A673 (cell line): ENCODE measurements at regions not wholly inside any gene's neighbourhood (a gene's known extent, or its start where the extent isn't known, plus 50 kb on each side); places are given as distances from the start of the nearest gene placed in this dataset.

ENCODE experiments used
- EZH2 ChIP-seq: fragments of 200-600 bp; sonication (generic); IDR thresholded peaks from 2 replicates; pipeline ENCODE4 v1.6.1; 2017; ENCODE audit warnings: borderline replicate concordance, low read depth, mild to moderate bottlenecking, mixed read lengths, antibody characterized with exemption, low read length; ENCODE audit not compliant: poor library complexity, severe bottlenecking
- TF ChIP-seq, protein P1 (sequence below): fragments of 300-800, 200-600 bp; sonication (generic); conservative IDR thresholded peaks from 2 replicates; pipeline ENCODE4 v1.5.1; 2017; ENCODE audit warnings: low read depth, mild to moderate bottlenecking, antibody characterized with exemption, low read length, moderate library complexity, mixed read lengths

DNA sequence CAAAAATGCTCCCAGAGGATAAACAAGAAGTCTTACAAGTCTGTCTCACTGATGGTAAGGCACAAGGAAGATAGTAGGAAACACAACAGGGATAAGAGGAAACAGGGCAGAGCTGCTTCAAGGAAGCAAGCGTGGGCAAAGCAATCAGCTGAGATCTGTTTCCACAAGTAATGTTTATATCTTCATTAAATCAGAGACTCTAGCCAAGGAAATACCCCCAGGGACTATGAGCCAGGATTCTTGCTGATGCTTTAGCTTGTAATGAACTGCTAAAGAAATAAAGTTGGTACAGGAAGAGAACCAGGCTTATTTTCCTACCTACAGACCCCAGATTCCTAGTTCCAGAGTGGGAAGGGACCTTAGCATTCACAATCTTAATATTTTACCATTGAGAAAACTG lies 112.7 kb upstream of the C3orf80 start:
- TF ChIP-seq, protein P1, sequence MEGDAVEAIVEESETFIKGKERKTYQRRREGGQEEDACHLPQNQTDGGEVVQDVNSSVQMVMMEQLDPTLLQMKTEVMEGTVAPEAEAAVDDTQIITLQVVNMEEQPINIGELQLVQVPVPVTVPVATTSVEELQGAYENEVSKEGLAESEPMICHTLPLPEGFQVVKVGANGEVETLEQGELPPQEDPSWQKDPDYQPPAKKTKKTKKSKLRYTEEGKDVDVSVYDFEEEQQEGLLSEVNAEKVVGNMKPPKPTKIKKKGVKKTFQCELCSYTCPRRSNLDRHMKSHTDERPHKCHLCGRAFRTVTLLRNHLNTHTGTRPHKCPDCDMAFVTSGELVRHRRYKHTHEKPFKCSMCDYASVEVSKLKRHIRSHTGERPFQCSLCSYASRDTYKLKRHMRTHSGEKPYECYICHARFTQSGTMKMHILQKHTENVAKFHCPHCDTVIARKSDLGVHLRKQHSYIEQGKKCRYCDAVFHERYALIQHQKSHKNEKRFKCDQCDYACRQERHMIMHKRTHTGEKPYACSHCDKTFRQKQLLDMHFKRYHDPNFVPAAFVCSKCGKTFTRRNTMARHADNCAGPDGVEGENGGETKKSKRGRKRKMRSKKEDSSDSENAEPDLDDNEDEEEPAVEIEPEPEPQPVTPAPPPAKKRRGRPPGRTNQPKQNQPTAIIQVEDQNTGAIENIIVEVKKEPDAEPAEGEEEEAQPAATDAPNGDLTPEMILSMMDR = no peak
- no peak for TF ChIP-seq EZH2
